ENCODE measurements at regions not wholly inside any gene's neighbourhood (a gene's known extent, or its start where the extent isn't known, plus 50 kb on each side); places are given as distances from the start of the nearest gene placed in this dataset.

DNA sequence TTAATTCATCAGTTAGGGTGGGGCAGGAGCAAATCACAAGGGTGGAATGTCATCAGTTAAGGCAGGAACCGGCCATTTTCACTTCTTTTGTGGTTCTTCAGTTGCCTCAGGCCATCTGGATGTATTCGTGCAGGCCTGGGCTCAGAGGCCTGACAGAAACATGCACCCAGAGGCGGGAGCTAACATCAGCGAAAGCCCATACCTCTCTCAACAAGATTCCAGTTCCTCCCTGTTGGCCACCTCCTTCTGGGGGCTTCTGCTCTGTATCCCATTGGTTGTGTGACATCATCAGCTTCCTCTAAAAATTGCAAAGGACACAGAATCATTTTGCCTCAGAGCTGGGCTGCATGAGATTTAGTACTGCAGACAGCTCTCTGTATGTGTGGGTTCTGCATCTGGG, 134.3 kb downstream of the ZNF664 start:
- H3K4me3 Mint-ChIP-seq: no peak overlapping the region
- no peaks in the 10 kb centered on the region for H3K9me3 ChIP-seq (ENCODE audit: control insufficient read depth, low read depth, low read length)
- peaks cover 9% of the 10 kb centered on the region; the same call in 1 of the 2 replicates for H3K4me1 ChIP-seq (ENCODE audit: insufficient read depth, low read length)
- H3K27ac Mint-ChIP-seq: no peak overlapping the region
- H4K20me1 ChIP-seq (ENCODE audit: control insufficient read depth, insufficient read depth, insufficient read length): no peaks in the 10 kb centered on the region
- no peak overlapping the region for H4K8ac ChIP-seq (replicated peaks; ENCODE audit: insufficient read length, low read depth, low read length)
- no peak overlapping the region for H3T11ph ChIP-seq (ENCODE audit: low read length)
- no peak overlapping the region for H3K14ac ChIP-seq (ENCODE audit: insufficient read depth, low read length)
- no peak overlapping the region for H3K18ac ChIP-seq (ENCODE audit: insufficient read length, low read depth, low read length)
- no peak overlapping the region for H3K4me2 ChIP-seq (ENCODE audit: insufficient read depth, insufficient read length, low read length)
- no peak overlapping the region for H3K4ac ChIP-seq (ENCODE audit: low read depth, low read length)
- H3K23me2 ChIP-seq (ENCODE audit: insufficient read length, low read depth, low read length, poor library complexity, severe bottlenecking): no peaks in the 10 kb centered on the region
- H2BK120ac ChIP-seq (ENCODE audit: low read depth, low read length, poor library complexity, severe bottlenecking): no peak overlapping the region
- H2BK12ac ChIP-seq (ENCODE audit: insufficient read length, low read depth, low read length): no peak overlapping the region
- no peak overlapping the region for H3K9ac ChIP-seq (ENCODE audit: extremely low read depth, insufficient read length, low read length)
- no peak overlapping the region for H2AK5ac ChIP-seq (ENCODE audit: insufficient read length, low read length)
- no peak overlapping the region for H4K5ac ChIP-seq (ENCODE audit: insufficient read length, low read depth, low read length)
- H3K36me3 Mint-ChIP-seq (ENCODE audit: insufficient read depth in 1 of 3, low read depth in 3 of 3): peaks cover 11 to 19% (median 12%) of the 10 kb centered on the region in 3 experiments
- H2AFZ ChIP-seq (ENCODE audit: low read length): no peak overlapping the region
- no peaks in the 10 kb centered on the region for H3K27me3 Mint-ChIP-seq (ENCODE audit: low read depth)
- H3K56ac ChIP-seq (ENCODE audit: insufficient read length, low read depth, low read length): no peak overlapping the region
- peaks cover 17 to 18% of the 10 kb centered on the region in 2 experiments for H3K4me1 Mint-ChIP-seq
- no peak overlapping the region for H3K23ac ChIP-seq (ENCODE audit: insufficient read length, low read depth, low read length)
- no peaks in the 10 kb centered on the region for H3K27me3 ChIP-seq (ENCODE audit: insufficient read depth, low read length)
- peaks cover 17 to 29% of the 10 kb centered on the region in 2 experiments for H3K9me3 Mint-ChIP-seq
- no peak overlapping the region for H2BK15ac ChIP-seq (ENCODE audit: low read depth, low read length)
- no peak overlapping the region for H4K91ac ChIP-seq (ENCODE audit: insufficient read length, low read depth, low read length)
- TF ChIP-seq, protein P1, sequence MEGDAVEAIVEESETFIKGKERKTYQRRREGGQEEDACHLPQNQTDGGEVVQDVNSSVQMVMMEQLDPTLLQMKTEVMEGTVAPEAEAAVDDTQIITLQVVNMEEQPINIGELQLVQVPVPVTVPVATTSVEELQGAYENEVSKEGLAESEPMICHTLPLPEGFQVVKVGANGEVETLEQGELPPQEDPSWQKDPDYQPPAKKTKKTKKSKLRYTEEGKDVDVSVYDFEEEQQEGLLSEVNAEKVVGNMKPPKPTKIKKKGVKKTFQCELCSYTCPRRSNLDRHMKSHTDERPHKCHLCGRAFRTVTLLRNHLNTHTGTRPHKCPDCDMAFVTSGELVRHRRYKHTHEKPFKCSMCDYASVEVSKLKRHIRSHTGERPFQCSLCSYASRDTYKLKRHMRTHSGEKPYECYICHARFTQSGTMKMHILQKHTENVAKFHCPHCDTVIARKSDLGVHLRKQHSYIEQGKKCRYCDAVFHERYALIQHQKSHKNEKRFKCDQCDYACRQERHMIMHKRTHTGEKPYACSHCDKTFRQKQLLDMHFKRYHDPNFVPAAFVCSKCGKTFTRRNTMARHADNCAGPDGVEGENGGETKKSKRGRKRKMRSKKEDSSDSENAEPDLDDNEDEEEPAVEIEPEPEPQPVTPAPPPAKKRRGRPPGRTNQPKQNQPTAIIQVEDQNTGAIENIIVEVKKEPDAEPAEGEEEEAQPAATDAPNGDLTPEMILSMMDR (conservative IDR thresholded peaks at IDR 0.05): no peak
- H3K79me1 ChIP-seq (ENCODE audit: insufficient read depth, low read depth, low read length, poor library complexity, severe bottlenecking): no peaks in the 10 kb centered on the region
- WGBS (ENCODE audit: extremely low coverage, insufficient read length, low lambda C conversion rate): no CpG with 5 or more reads among the region's 4 CpGs
- H3K27ac ChIP-seq (ENCODE audit: insufficient read length, low read depth, low read length): no peak overlapping the region
- DNase-seq: no peak
- no peak overlapping the region for H2BK20ac ChIP-seq (ENCODE audit: low read depth, low read length, poor library complexity, severe bottlenecking)
- no peak overlapping the region for H2BK5ac ChIP-seq (ENCODE audit: insufficient read length, low read length)
- H3K79me2 ChIP-seq (ENCODE audit: insufficient read depth, low read length): no peaks in the 10 kb centered on the region

All from H9 (cell line).